ENCODE measurements at regions not wholly inside any gene's neighbourhood (a gene's known extent, or its start where the extent isn't known, plus 50 kb on each side); places are given as distances from the start of the nearest gene placed in this dataset.
"Not testable (repeated sequence)": the region's sequence is repeated elsewhere in the genome, so short reads cannot be mapped to it uniquely, and the experiment has no call there.

- no peak for DNase-seq (ENCODE audit: low read depth)
Measured at GRCh38 chr5:158202801-158203200, 343.9 kb upstream of the CLINT1 start.

- no peak for DNase-seq (ENCODE audit: low read depth)
Measured at GRCh38 chr5:158200619-158201018, 341.7 kb upstream of the CLINT1 start.

- no peak for DNase-seq (ENCODE audit: low read depth)
Measured at GRCh38 chr5:158198636-158199035, 339.7 kb upstream of the CLINT1 start.

- no peak for DNase-seq (ENCODE audit: low read depth)
Measured at GRCh38 chr5:158195416-158196210, 336.7 kb upstream of the CLINT1 start.

- DNase-seq (ENCODE audit: low read depth) = no peak
Measured at GRCh38 chr5:158194561-158194976, 335.6 kb upstream of the CLINT1 start.

GRCh38 chr5:158193395-158193794, 334.4 kb upstream of the CLINT1 start:
- not testable (repeated sequence) for DNase-seq (ENCODE audit: low read depth)

- DNase-seq (ENCODE audit: low read depth) = no peak
Measured at GRCh38 chr5:158180407-158180806, 321.5 kb upstream of the CLINT1 start.

- no peak for DNase-seq (ENCODE audit: low read depth)
Measured at GRCh38 chr5:158179271-158179670, 320.3 kb upstream of the CLINT1 start.

GRCh38 chr5:158178535-158178934, 319.6 kb upstream of the CLINT1 start:
- DNase-seq (ENCODE audit: low read depth) = no peak

GRCh38 chr5:158177146-158177545, 318.2 kb upstream of the CLINT1 start:
- no peak for DNase-seq (ENCODE audit: low read depth)

- DNase-seq (ENCODE audit: low read depth) = no peak
Measured at GRCh38 chr5:158175934-158176481, 317.1 kb upstream of the CLINT1 start.

GRCh38 chr5:158174918-158175851, 316.2 kb upstream of the CLINT1 start:
- DNase-seq (ENCODE audit: low read depth) = no peak

- DNase-seq (ENCODE audit: low read depth) = no peak
Measured at GRCh38 chr5:158174026-158174425, 315.1 kb upstream of the CLINT1 start.

GRCh38 chr5:158172005-158172404, 313.1 kb upstream of the CLINT1 start:
- DNase-seq (ENCODE audit: low read depth) = no peak

- no peak for DNase-seq (ENCODE audit: low read depth)
Measured at GRCh38 chr5:158170534-158170933, 311.6 kb upstream of the CLINT1 start.

GRCh38 chr5:158170060-158170459, 311.1 kb upstream of the CLINT1 start:
- DNase-seq (ENCODE audit: low read depth) = no peak

- no peak for DNase-seq (ENCODE audit: low read depth)
Measured at GRCh38 chr5:158166424-158166823, 307.5 kb upstream of the CLINT1 start.

GRCh38 chr5:158165647-158166046, 306.7 kb upstream of the CLINT1 start:
- no peak for DNase-seq (ENCODE audit: low read depth)

- no peak for DNase-seq (ENCODE audit: low read depth)
Measured at GRCh38 chr5:158164296-158165047, 305.5 kb upstream of the CLINT1 start.

- DNase-seq (ENCODE audit: low read depth) = no peak
Measured at GRCh38 chr5:158163451-158164295, 304.7 kb upstream of the CLINT1 start.

- DNase-seq (ENCODE audit: low read depth) = no peak
Measured at GRCh38 chr5:158162479-158163034, 303.6 kb upstream of the CLINT1 start.
